ENCODE measurements at regions not wholly inside any gene's neighbourhood (a gene's known extent, or its start where the extent isn't known, plus 50 kb on each side); places are given as distances from the start of the nearest gene placed in this dataset.

GRCh38 chr3:69511361-69511760, 125.5 kb upstream of the FRMD4B start:
- ChIA-PET POLR2A (no interaction called here), CTCF (no interaction called here)
- no peak for TF ChIP-seq SP1 (IDR thresholded peaks at IDR 0.05)
- TF ChIP-seq ZNF384 (IDR thresholded peaks at IDR 0.05): no peak
- no peak for TF ChIP-seq BHLHE40 (IDR thresholded peaks at IDR 0.05; ENCODE audit: borderline replicate concordance)
- no peak for TF ChIP-seq HDGF (IDR thresholded peaks at IDR 0.05; ENCODE audit: borderline replicate concordance)
- TF ChIP-seq TARDBP (IDR thresholded peaks at IDR 0.05): no peak
- TF ChIP-seq SUZ12 (IDR thresholded peaks at IDR 0.05): no peak
- TF ChIP-seq CTBP1 (IDR thresholded peaks at IDR 0.05; ENCODE audit: borderline replicate concordance): no peak
- TF ChIP-seq FOXK2 (IDR thresholded peaks at IDR 0.05): no peak
- TF ChIP-seq NFRKB (IDR thresholded peaks at IDR 0.05): no peak
- no peak for TF ChIP-seq LEF1 (IDR thresholded peaks at IDR 0.05; ENCODE audit: borderline replicate concordance)
- TF ChIP-seq PKNOX1 (IDR thresholded peaks at IDR 0.05): no peak
- no peak for DNase-seq (ENCODE audit: extremely low spot score)

GRCh38 chr3:69510481-69511030, 124.7 kb upstream of the FRMD4B start:
- POLR2A ChIA-PET: no interaction called here
- CTCF ChIA-PET: interaction anchor here (0.6 kb wide), 1 partner anchor 206 kb away, joined by 3 read pairs; no protein-coding TSS in a partner anchor
- TF ChIP-seq LEF1 (IDR thresholded peaks at IDR 0.05; ENCODE audit: borderline replicate concordance) (no peak), ZNF384 (IDR thresholded peaks at IDR 0.05) (no peak), ARNT (IDR thresholded peaks at IDR 0.05) (no peak), L3MBTL2 (conservative IDR thresholded peaks at IDR 0.05) (no peak), SP1 (IDR thresholded peaks at IDR 0.05) (no peak), HDGF (IDR thresholded peaks at IDR 0.05; ENCODE audit: borderline replicate concordance) (no peak), TARDBP (IDR thresholded peaks at IDR 0.05) (no peak), CTBP1 (IDR thresholded peaks at IDR 0.05; ENCODE audit: borderline replicate concordance) (no peak), NFRKB (IDR thresholded peaks at IDR 0.05) (no peak), SUZ12 (IDR thresholded peaks at IDR 0.05) (no peak), BHLHE40 (IDR thresholded peaks at IDR 0.05; ENCODE audit: borderline replicate concordance) (no peak), PKNOX1 (IDR thresholded peaks at IDR 0.05) (no peak), ELF4 (IDR thresholded peaks at IDR 0.05) (no peak), FOXK2 (IDR thresholded peaks at IDR 0.05) (no peak), FOXM1 (IDR thresholded peaks at IDR 0.05; ENCODE audit: borderline replicate concordance) (no peak)
- no peak for DNase-seq (ENCODE audit: extremely low spot score)

- POLR2A ChIA-PET: no interaction called here
- no peak for DNase-seq (ENCODE audit: extremely low spot score)
- CTCF ChIA-PET: no interaction called here
- no peak for TF ChIP-seq FOXA1 (IDR thresholded peaks at IDR 0.05)
- TF ChIP-seq NFRKB (IDR thresholded peaks at IDR 0.05): no peak
Observed at GRCh38 chr3:69509288-69509687, 123.4 kb upstream of the FRMD4B start.

GRCh38 chr3:69505770-69506407, 120.0 kb upstream of the FRMD4B start:
- no peak for DNase-seq (ENCODE audit: extremely low spot score)
- ChIA-PET CTCF (no interaction called here), POLR2A (no interaction called here)
- no peak for TF ChIP-seq PKNOX1 (IDR thresholded peaks at IDR 0.05)
- TF ChIP-seq ZNF384 (IDR thresholded peaks at IDR 0.05): no peak
- TF ChIP-seq LEF1 (IDR thresholded peaks at IDR 0.05; ENCODE audit: borderline replicate concordance): no peak
- no peak for TF ChIP-seq FOXA1 (IDR thresholded peaks at IDR 0.05)

GRCh38 chr3:69504232-69504631, 118.3 kb upstream of the FRMD4B start:
- TF ChIP-seq FOXM1 (IDR thresholded peaks at IDR 0.05; ENCODE audit: borderline replicate concordance) (no peak), L3MBTL2 (conservative IDR thresholded peaks at IDR 0.05) (no peak), PKNOX1 (IDR thresholded peaks at IDR 0.05) (no peak), HDGF (IDR thresholded peaks at IDR 0.05; ENCODE audit: borderline replicate concordance) (no peak), LEF1 (IDR thresholded peaks at IDR 0.05; ENCODE audit: borderline replicate concordance) (no peak), CTBP1 (IDR thresholded peaks at IDR 0.05; ENCODE audit: borderline replicate concordance) (no peak), ELF4 (IDR thresholded peaks at IDR 0.05) (no peak), FOXK2 (IDR thresholded peaks at IDR 0.05) (no peak), NFRKB (IDR thresholded peaks at IDR 0.05) (no peak), SP1 (IDR thresholded peaks at IDR 0.05) (no peak), SUZ12 (IDR thresholded peaks at IDR 0.05) (no peak), FOXA1 (IDR thresholded peaks at IDR 0.05) (no peak), BHLHE40 (IDR thresholded peaks at IDR 0.05; ENCODE audit: borderline replicate concordance) (no peak), TARDBP (IDR thresholded peaks at IDR 0.05) (no peak), ARNT (IDR thresholded peaks at IDR 0.05) (no peak), ZNF384 (IDR thresholded peaks at IDR 0.05) (no peak)
- CTCF ChIA-PET: no interaction called here
- POLR2A ChIA-PET: no interaction called here

GRCh38 chr3:69500604-69501003, 114.7 kb upstream of the FRMD4B start:
- no peak for DNase-seq (ENCODE audit: extremely low spot score)
- ChIA-PET CTCF (interaction anchor here (0.7 kb wide), 1 partner anchor 147 kb away, joined by 5 read pairs; no protein-coding TSS in a partner anchor), POLR2A (no interaction called here)
- TF ChIP-seq PKNOX1 (IDR thresholded peaks at IDR 0.05): no peak
- TF ChIP-seq BHLHE40 (IDR thresholded peaks at IDR 0.05; ENCODE audit: borderline replicate concordance): no peak
- no peak for TF ChIP-seq SUZ12 (IDR thresholded peaks at IDR 0.05)
- TF ChIP-seq LEF1 (IDR thresholded peaks at IDR 0.05; ENCODE audit: borderline replicate concordance): no peak
- no peak for TF ChIP-seq L3MBTL2 (conservative IDR thresholded peaks at IDR 0.05)
- TF ChIP-seq HDGF (IDR thresholded peaks at IDR 0.05; ENCODE audit: borderline replicate concordance): no peak
- no peak for TF ChIP-seq FOXM1 (IDR thresholded peaks at IDR 0.05; ENCODE audit: borderline replicate concordance)
- TF ChIP-seq ELF4 (IDR thresholded peaks at IDR 0.05): no peak

More at GRCh38 chr3:69504232-69504631, 118.3 kb upstream of the FRMD4B start:
- no peak for DNase-seq (ENCODE audit: extremely low spot score)
